Right forelimb (tissue), 1 donor: ENCODE measurements at regions not wholly inside any gene's neighbourhood (a gene's known extent, or its start where the extent isn't known, plus 50 kb on each side); places are given as distances from the start of the nearest gene placed in this dataset.
A peak's percentile ranks its signal among the peaks of the same experiment; 100 is the strongest.

Experiments
- DNase-seq: peaks from one replicate; pipeline ENCODE4 v3.0.0-alpha.2; 2018

GRCh38 chr20:20877079-20877478 lies 164.6 kb upstream of the RALGAPA2 start:
- no peak for DNase-seq

- no peak for DNase-seq
These were observed 163.3 kb upstream of the RALGAPA2 start for GRCh38 chr20:20875716-20876115.

GRCh38 chr20:20872428-20872827 lies 160.0 kb upstream of the RALGAPA2 start:
- DNase-seq: no peak

GRCh38 chr20:20869161-20869775 lies 156.8 kb upstream of the RALGAPA2 start:
- no peak for DNase-seq

- no peak for DNase-seq
These were observed 152.1 kb upstream of the RALGAPA2 start for GRCh38 chr20:20864351-20865096.

- DNase-seq: peak; percentile 90
These were observed 147.8 kb upstream of the RALGAPA2 start for GRCh38 chr20:20860078-20860806.

- no peak for DNase-seq
These were observed 147.1 kb upstream of the RALGAPA2 start for GRCh38 chr20:20859510-20859909.

GRCh38 chr20:20856956-20857355 lies 144.5 kb upstream of the RALGAPA2 start:
- DNase-seq: no peak

GRCh38 chr20:20856306-20856705 lies 143.9 kb upstream of the RALGAPA2 start:
- no peak for DNase-seq

GRCh38 chr20:20851385-20851784 lies 138.9 kb upstream of the RALGAPA2 start:
- no peak for DNase-seq

GRCh38 chr20:20850407-20850806 lies 138.0 kb upstream of the RALGAPA2 start:
- DNase-seq: no peak

GRCh38 chr20:20849161-20849560 lies 136.7 kb upstream of the RALGAPA2 start:
- no peak for DNase-seq

GRCh38 chr20:20847814-20848213 lies 135.4 kb upstream of the RALGAPA2 start:
- no peak for DNase-seq

- no peak for DNase-seq
These were observed 131.5 kb upstream of the RALGAPA2 start for GRCh38 chr20:20843982-20844381.

- DNase-seq: no peak
These were observed 127.3 kb upstream of the RALGAPA2 start for GRCh38 chr20:20839771-20840170.

GRCh38 chr20:20837574-20838021 lies 125.2 kb upstream of the RALGAPA2 start:
- DNase-seq: peak; percentile 83

GRCh38 chr20:20836836-20837235 lies 124.4 kb upstream of the RALGAPA2 start:
- DNase-seq: no peak

- DNase-seq: no peak
These were observed 123.5 kb upstream of the RALGAPA2 start for GRCh38 chr20:20835897-20836296.

- DNase-seq: no peak
These were observed 121.6 kb upstream of the RALGAPA2 start for GRCh38 chr20:20834008-20834407.

- no peak for DNase-seq
These were observed 120.3 kb upstream of the RALGAPA2 start for GRCh38 chr20:20832715-20833114.

GRCh38 chr20:20831794-20832193 lies 119.3 kb upstream of the RALGAPA2 start:
- DNase-seq: no peak

GRCh38 chr20:20829681-20830080 lies 117.2 kb upstream of the RALGAPA2 start:
- DNase-seq: no peak

- no peak for DNase-seq
These were observed 115.7 kb upstream of the RALGAPA2 start for GRCh38 chr20:20827992-20828597.
